ENCODE measurements at regions not wholly inside any gene's neighbourhood (a gene's known extent, or its start where the extent isn't known, plus 50 kb on each side); places are given as distances from the start of the nearest gene placed in this dataset.
"Not testable (repeated sequence)": the region's sequence is repeated elsewhere in the genome, so short reads cannot be mapped to it uniquely, and the experiment has no call there.

- Mint-ChIP-seq H3K36me3 (ENCODE audit: low read depth) (no peaks in the 10 kb centered on the region), H3K9me3 (peaks cover 4% of the 10 kb centered on the region), H3K4me1 (ENCODE audit: low read depth) (no peaks in the 10 kb centered on the region), H3K27me3 (no peaks in the 10 kb centered on the region), H3K4me3 (no peak overlapping the region), H3K27ac (no peak overlapping the region)
Measured at GRCh38 chr12:61563665-61564450, 696.3 kb upstream of the USP15 start.

DNA sequence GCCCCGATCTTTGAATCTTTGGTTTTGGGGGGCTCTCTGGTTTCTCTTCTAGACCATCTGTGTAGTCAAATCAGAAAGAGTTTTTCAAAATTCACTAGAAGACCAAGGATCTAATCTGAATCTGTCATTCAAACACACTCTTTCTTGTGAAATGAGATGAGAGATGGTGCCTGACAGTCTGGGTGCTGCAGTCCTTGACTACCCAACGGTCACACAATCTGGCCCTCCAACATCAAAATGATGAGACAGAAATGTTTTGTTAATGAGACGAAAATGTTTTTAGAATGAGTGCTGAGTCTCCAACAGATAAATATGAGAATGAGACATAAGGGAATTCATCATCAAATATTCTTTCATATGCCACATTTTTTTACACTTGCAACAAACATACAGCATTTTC is 695.7 kb upstream of the USP15 start:
- Mint-ChIP-seq H3K4me1 (ENCODE audit: low read depth) (no peaks in the 10 kb centered on the region), H3K9me3 (no peaks in the 10 kb centered on the region), H3K27me3 (no peaks in the 10 kb centered on the region), H3K36me3 (ENCODE audit: low read depth) (no peaks in the 10 kb centered on the region), H3K27ac (no peak overlapping the region), H3K4me3 (no peak overlapping the region)

- H3K9me3 Mint-ChIP-seq: no peaks in the 10 kb centered on the region
- H3K27me3 Mint-ChIP-seq: no peaks in the 10 kb centered on the region
- H3K4me3 Mint-ChIP-seq: no peak overlapping the region
- H3K27ac Mint-ChIP-seq: no peak overlapping the region
- H3K36me3 Mint-ChIP-seq (ENCODE audit: low read depth): no peaks in the 10 kb centered on the region
- no peaks in the 10 kb centered on the region for H3K4me1 Mint-ChIP-seq (ENCODE audit: low read depth)
Measured at GRCh38 chr12:61566183-61566582, 694.0 kb upstream of the USP15 start.

GRCh38 chr12:61574339-61574738 is 685.9 kb upstream of the USP15 start:
- Mint-ChIP-seq H3K36me3 (ENCODE audit: low read depth) (no peaks in the 10 kb centered on the region), H3K4me1 (ENCODE audit: low read depth) (no peaks in the 10 kb centered on the region), H3K9me3 (no peaks in the 10 kb centered on the region), H3K4me3 (no peak overlapping the region), H3K27me3 (no peaks in the 10 kb centered on the region), H3K27ac (no peak overlapping the region)

DNA sequence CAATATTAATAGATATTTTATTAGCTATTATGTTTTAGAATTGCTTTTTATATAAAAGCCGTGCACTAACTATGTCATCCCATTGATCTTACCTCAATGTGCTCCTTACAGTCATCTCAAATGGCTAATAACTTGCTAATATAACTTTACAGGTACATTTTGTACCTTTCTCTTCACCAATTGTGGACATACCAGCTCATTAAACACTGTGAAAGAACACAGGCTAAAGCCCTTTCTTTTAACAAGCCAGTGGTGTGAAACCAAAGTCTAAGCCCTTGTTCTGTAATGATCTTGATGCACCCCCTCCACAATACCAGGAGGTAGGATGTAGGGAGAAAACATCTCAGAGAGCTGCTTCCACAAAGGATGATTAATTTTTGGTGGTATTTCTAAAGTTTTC is 675.3 kb upstream of the USP15 start:
- peaks cover 19% of the 10 kb centered on the region for H3K9me3 Mint-ChIP-seq
- H3K4me1 Mint-ChIP-seq (ENCODE audit: low read depth): no peaks in the 10 kb centered on the region
- H3K27ac Mint-ChIP-seq: no peak overlapping the region
- no peaks in the 10 kb centered on the region for H3K36me3 Mint-ChIP-seq (ENCODE audit: low read depth)
- no peak overlapping the region for H3K4me3 Mint-ChIP-seq
- no peaks in the 10 kb centered on the region for H3K27me3 Mint-ChIP-seq

GRCh38 chr12:61590864-61591263 is 669.3 kb upstream of the USP15 start:
- not testable (repeated sequence) for H3K27ac Mint-ChIP-seq; H3K4me3 Mint-ChIP-seq; H3K4me1 Mint-ChIP-seq (ENCODE audit: low read depth); H3K27me3 Mint-ChIP-seq; H3K36me3 Mint-ChIP-seq (ENCODE audit: low read depth)
- H3K9me3 Mint-ChIP-seq: peaks cover 35% of the 10 kb centered on the region

DNA sequence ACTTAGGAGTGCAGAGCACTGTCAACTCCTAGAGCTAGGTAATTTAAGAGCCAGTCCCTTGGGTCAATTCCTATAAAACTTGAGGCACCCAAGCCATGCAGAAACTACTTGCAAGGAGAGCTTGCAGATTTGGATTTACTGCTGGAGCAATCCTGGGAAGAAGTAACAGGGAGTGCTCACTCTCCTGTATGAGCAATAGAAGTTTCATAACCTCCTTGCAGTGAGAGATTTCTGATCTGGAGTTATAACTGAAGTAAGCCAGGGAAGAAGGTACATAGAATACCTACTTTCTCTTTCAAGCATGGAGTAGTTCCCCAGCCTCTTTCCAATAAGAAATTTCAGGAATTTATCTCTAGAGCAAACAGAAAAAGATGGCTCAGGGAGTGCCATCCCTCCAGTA is 650.1 kb upstream of the USP15 start:
- no peaks in the 10 kb centered on the region for H3K4me1 Mint-ChIP-seq (ENCODE audit: low read depth)
- H3K4me3 Mint-ChIP-seq: no peak overlapping the region
- H3K9me3 Mint-ChIP-seq: peaks cover 4% of the 10 kb centered on the region
- no peak overlapping the region for H3K27ac Mint-ChIP-seq
- H3K36me3 Mint-ChIP-seq (ENCODE audit: low read depth): no peaks in the 10 kb centered on the region
- no peaks in the 10 kb centered on the region for H3K27me3 Mint-ChIP-seq

DNA sequence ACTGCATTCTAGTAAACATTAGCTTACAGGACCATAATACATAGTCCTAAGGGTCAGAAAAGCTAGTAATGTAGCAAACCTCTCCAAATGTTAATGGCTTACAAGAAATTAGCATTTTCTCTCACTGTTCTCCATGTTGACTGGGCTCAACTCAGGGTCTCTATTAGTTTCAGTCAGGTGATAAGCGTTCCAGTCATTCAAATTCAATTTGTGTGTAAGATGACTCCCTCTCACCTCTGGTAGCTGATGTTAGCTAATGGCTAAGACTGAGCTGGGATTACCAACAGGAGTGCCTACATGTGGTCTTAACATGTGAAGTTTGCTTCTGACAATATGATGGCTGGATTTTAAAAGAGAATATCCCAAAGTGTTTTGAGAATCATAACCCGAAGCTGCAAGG is 630.5 kb upstream of the USP15 start:
- H3K36me3 Mint-ChIP-seq (ENCODE audit: low read depth): no peaks in the 10 kb centered on the region
- no peaks in the 10 kb centered on the region for H3K4me1 Mint-ChIP-seq (ENCODE audit: low read depth)
- H3K27me3 Mint-ChIP-seq: no peaks in the 10 kb centered on the region
- H3K4me3 Mint-ChIP-seq: no peak overlapping the region
- no peaks in the 10 kb centered on the region for H3K9me3 Mint-ChIP-seq
- H3K27ac Mint-ChIP-seq: no peak overlapping the region

DNA sequence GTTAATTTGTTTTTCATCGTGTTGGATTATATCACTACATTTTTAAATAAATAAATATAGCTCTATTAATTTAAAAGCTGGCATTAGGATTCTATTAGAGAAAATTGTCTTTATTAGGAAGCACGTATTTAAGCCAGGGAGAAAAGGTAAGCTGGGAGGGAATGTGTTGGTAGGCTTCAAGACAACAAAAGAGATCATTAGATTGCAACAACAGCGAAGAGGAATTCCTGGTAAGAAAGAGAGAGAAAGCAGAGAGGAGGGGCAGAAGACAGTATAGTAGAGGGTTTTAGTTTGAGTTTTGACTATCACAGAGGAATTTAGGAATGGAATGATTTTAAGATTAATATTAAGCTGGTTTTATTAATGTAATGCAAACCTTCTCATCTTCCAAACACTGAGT is 613.6 kb upstream of the USP15 start:
- no peaks in the 10 kb centered on the region for H3K36me3 Mint-ChIP-seq (ENCODE audit: low read depth)
- H3K4me1 Mint-ChIP-seq (ENCODE audit: low read depth): no peaks in the 10 kb centered on the region
- no peak overlapping the region for H3K4me3 Mint-ChIP-seq
- no peaks in the 10 kb centered on the region for H3K9me3 Mint-ChIP-seq
- no peak overlapping the region for H3K27ac Mint-ChIP-seq
- H3K27me3 Mint-ChIP-seq: no peaks in the 10 kb centered on the region

- Mint-ChIP-seq H3K27me3 (no peaks in the 10 kb centered on the region), H3K4me3 (no peak overlapping the region), H3K27ac (no peak overlapping the region), H3K9me3 (no peaks in the 10 kb centered on the region), H3K36me3 (ENCODE audit: low read depth) (no peaks in the 10 kb centered on the region), H3K4me1 (ENCODE audit: low read depth) (no peaks in the 10 kb centered on the region)
Measured at GRCh38 chr12:61647566-61647965, 612.6 kb upstream of the USP15 start.

DNA sequence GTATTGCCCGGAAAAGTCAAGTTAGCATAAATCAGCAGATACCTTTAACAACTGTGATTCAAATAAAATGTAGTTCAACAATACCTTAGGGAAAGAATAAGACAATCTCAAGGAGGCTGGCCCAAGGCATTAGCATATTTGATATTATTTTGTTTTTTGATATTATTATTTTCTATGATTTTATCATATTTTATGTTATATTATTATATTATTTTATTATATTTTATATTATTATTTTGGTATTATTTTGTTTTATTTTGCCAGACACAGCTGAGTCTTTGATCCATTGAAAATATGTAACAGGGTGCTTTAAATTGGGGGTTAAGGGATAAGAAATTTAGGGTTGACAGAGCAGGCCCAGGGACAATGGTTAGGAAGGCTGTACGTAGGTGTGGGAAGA is 607.9 kb upstream of the USP15 start:
- H3K9me3 Mint-ChIP-seq: no peaks in the 10 kb centered on the region

DNA sequence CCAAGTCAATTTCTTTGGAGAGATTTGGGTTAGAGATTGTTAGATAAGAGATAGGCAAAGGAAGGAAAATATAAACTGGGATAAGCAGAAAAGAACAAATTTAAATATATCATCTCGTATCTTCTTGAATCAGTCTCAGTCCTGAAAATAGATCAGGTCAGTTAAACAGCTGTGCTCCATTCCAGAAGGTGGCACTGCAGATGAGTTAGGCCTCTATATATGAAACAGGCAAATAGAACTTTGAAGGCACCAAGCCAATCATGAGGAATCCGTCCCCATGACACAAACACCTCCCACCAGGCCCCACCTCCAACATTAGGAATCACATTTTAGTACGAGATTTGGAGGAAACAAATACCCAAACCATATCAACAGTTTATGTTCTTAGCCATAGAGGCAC is 605.5 kb upstream of the USP15 start:
- H3K36me3 Mint-ChIP-seq (ENCODE audit: low read depth): no peaks in the 10 kb centered on the region
- no peaks in the 10 kb centered on the region for H3K4me1 Mint-ChIP-seq (ENCODE audit: low read depth)
- H3K9me3 Mint-ChIP-seq: no peaks in the 10 kb centered on the region
- H3K27me3 Mint-ChIP-seq: no peaks in the 10 kb centered on the region
- H3K4me3 Mint-ChIP-seq: no peak overlapping the region
- H3K27ac Mint-ChIP-seq: no peak overlapping the region

More for the DNA sequence above, 607.9 kb upstream of the USP15 start:
- H3K4me1 Mint-ChIP-seq (ENCODE audit: low read depth): no peaks in the 10 kb centered on the region
- no peak overlapping the region for H3K27ac Mint-ChIP-seq
- H3K36me3 Mint-ChIP-seq (ENCODE audit: low read depth): no peaks in the 10 kb centered on the region
- no peaks in the 10 kb centered on the region for H3K27me3 Mint-ChIP-seq
- no peak overlapping the region for H3K4me3 Mint-ChIP-seq

DNA sequence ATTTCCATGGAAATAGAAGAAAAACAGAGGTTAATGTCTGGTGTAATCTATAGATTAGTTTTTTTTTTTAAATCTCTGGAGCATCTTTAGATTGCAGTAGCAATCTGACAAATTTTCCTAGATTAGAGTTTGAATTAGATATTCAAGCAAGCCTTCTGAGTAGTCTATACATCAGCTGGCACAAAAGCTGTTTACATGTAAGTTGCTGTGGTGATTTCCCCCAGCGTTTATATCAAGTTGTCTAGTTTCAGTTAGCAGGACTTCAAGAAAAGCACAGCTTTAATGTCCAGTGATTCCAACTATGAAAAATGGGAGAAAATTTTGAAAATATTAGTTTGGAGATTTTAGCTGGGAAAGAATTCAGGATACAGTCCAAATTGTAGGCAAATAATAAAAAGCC is 605.0 kb upstream of the USP15 start:
- Mint-ChIP-seq H3K36me3 (ENCODE audit: low read depth) (no peaks in the 10 kb centered on the region), H3K27ac (no peak overlapping the region), H3K27me3 (no peaks in the 10 kb centered on the region), H3K4me3 (no peak overlapping the region), H3K9me3 (no peaks in the 10 kb centered on the region), H3K4me1 (ENCODE audit: low read depth) (no peaks in the 10 kb centered on the region)

DNA sequence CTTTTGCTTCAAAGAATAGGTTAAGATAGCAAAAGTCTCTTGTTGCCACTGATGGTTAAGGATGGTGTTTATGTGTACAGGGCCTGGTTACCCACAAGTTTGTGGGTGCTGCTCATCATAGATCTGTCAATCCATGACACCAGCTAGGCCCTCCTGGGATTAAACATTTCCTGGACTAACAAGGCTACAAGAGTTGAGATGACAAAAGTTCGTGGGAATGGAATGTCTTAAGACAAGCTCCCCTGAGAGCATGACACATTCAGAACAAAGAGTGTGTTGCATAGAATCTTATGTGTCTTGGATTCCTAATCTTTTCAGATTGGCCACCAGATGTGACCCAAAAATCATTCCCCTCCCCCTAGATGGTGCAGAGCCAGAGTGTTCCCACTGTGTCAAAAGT is 592.5 kb upstream of the USP15 start:
- Mint-ChIP-seq H3K36me3 (ENCODE audit: low read depth) (no peaks in the 10 kb centered on the region), H3K27ac (no peak overlapping the region), H3K9me3 (peaks cover 7% of the 10 kb centered on the region), H3K27me3 (no peaks in the 10 kb centered on the region), H3K4me3 (no peak overlapping the region), H3K4me1 (ENCODE audit: low read depth) (no peaks in the 10 kb centered on the region)

DNA sequence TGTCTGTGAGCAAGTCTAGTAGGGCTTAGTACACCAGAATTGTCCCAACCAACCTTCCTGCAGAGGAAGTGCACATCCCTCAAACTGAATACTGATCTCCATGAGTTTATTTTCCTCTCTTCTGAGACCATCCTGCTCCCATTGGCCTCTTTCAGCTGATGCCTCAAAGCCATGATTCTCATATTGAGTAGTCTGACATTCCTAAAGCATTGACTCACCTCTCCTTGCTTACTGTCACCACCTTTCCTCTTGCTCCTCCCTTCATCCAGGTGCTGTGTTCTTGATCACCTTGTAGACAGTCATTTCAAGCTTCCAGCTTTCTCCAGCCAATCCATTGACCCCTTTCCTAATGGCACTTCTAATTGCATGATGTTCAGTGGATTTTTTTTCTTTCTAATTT is 583.7 kb upstream of the USP15 start:
- Mint-ChIP-seq H3K36me3 (ENCODE audit: low read depth) (no peaks in the 10 kb centered on the region), H3K4me3 (no peak overlapping the region), H3K27me3 (no peaks in the 10 kb centered on the region), H3K9me3 (peaks cover 10% of the 10 kb centered on the region), H3K27ac (no peak overlapping the region), H3K4me1 (ENCODE audit: low read depth) (no peaks in the 10 kb centered on the region)

GRCh38 chr12:61687407-61687806 is 572.8 kb upstream of the USP15 start:
- H3K27me3 Mint-ChIP-seq: no peaks in the 10 kb centered on the region
- H3K9me3 Mint-ChIP-seq: peaks cover 6% of the 10 kb centered on the region
- no peak overlapping the region for H3K4me3 Mint-ChIP-seq
- H3K36me3 Mint-ChIP-seq (ENCODE audit: low read depth): no peaks in the 10 kb centered on the region
- no peaks in the 10 kb centered on the region for H3K4me1 Mint-ChIP-seq (ENCODE audit: low read depth)
- H3K27ac Mint-ChIP-seq: no peak overlapping the region
